GM12891 (cell line): ENCODE measurements at regions not wholly inside any gene's neighbourhood (a gene's known extent, or its start where the extent isn't known, plus 50 kb on each side); places are given as distances from the start of the nearest gene placed in this dataset.

ENCODE experiments used
- POLR2A ChIP-seq: IDR thresholded peaks from 2 replicates; pipeline ENCODE4 v1.6.1; 2011; ENCODE audit warnings: low read depth, low read length, control low read depth
- SPI1 ChIP-seq: IDR thresholded peaks from 2 replicates; pipeline ENCODE4 v1.6.1; 2011; ENCODE audit warnings: low read depth, low read length, control low read depth
- TAF1 ChIP-seq: IDR thresholded peaks from 2 replicates; pipeline ENCODE4 v1.6.1; 2011; ENCODE audit warnings: low read depth, low read length, control low read depth

- no peak for TF ChIP-seq TAF1
- no peak for TF ChIP-seq POLR2A
- TF ChIP-seq SPI1: no peak
Measured at GRCh38 chr16:87227296-87227951, 89.8 kb downstream of the C16orf95 start.
